GM12878 (cell line): ENCODE measurements at regions not wholly inside any gene's neighbourhood (a gene's known extent, or its start where the extent isn't known, plus 50 kb on each side); places are given as distances from the start of the nearest gene placed in this dataset.

Experiments
- ATAC-seq: fragments of 200-7000 bp; cut with Tn5 transposase; 3 replicates; pipeline ENCODE4 v1.9.1; 2020; ENCODE audit warnings: mild to moderate bottlenecking, moderate library complexity
- BruUV-seq: library from RNA; stranded (reverse); fragments of 400-500 nt; replicated peaks from 2 replicates; lab custom pipeline; 2021; lab: Mats Ljungman, UMichigan
- CTCF ChIA-PET: fragments of 300-600 bp; sonication (Branson Sonifier 250); formaldehyde crosslinking; extraction: SDS; loops from one replicate; lab custom pipeline; 2021; ENCODE audit warnings: inconsistent platforms; lab: Yijun Ruan, JAX
- POLR2A ChIA-PET: fragments of 350-600 bp; formaldehyde crosslinking; extraction: SDS; loops from one replicate; lab custom pipeline; 2021; ENCODE audit warnings: inconsistent platforms; lab: Charles Lee
- RAD21 ChIA-PET: fragments of 300-600 bp; sonication (Branson Sonifier 250); formaldehyde crosslinking; loops from one replicate; lab custom pipeline; 2023; ENCODE audit warnings: antibody characterized with exemption; ENCODE audit not compliant: unreplicated experiment; lab: Charles Lee
- SMC1A ChIA-PET: fragments of 300-600 bp; sonication (Branson Sonifier 250); formaldehyde crosslinking; loops from one replicate; lab custom pipeline; 2023; ENCODE audit not compliant: unreplicated experiment, uncharacterized antibody; lab: Charles Lee
- DNase-seq: peaks from one replicate; pipeline ENCODE4 v3.0.0-alpha.2; 2011; ENCODE audit warnings: low read depth, low spot score
- FAIRE-seq: peaks from 3 replicates; lab custom pipeline; 2011; peaks lifted over from hg19 to GRCh38; lab: Jason Lieb, UNC
- H2AFZ ChIP-seq: 2 replicates; pipeline ENCODE4 v1.6.0; 2011; ENCODE audit warnings: low read depth, low read length, control low read depth; ENCODE audit not compliant: control insufficient read depth
- H3K27ac ChIP-seq: 2 replicates; pipeline ENCODE4 v1.5.1; 2011; ENCODE audit warnings: control low read depth; ENCODE audit not compliant: control insufficient read depth, insufficient read depth
- H3K27me3 ChIP-seq, 2 experiments: replicated peaks in 1 of 2; 2 replicates each; pipeline versions ENCODE4 v1.6.0 to v1.6.1; 2011; ENCODE audit warnings: low read length in 1 of 2; ENCODE audit not compliant: control insufficient read depth in 2 of 2, insufficient read depth in 2 of 2
- H3K36me3 ChIP-seq, 2 experiments: 2 replicates each; pipeline ENCODE4 v1.5.1; 2011; ENCODE audit warnings: low read length in 1 of 2; ENCODE audit not compliant: control insufficient read depth in 2 of 2, insufficient read depth in 2 of 2
- H3K4me1 ChIP-seq: 2 replicates; pipeline ENCODE4 v1.6.1; 2011; ENCODE audit warnings: mild to moderate bottlenecking, low read length, moderate library complexity, mixed read lengths; ENCODE audit not compliant: control insufficient read depth, insufficient read depth
- H3K4me2 ChIP-seq: 2 replicates; pipeline ENCODE4 v1.6.0; 2011; ENCODE audit warnings: control low read depth; ENCODE audit not compliant: control insufficient read depth, insufficient read depth
- H3K4me3 ChIP-seq: fragments of 200-600 bp; sonication (generic); 2 replicates; pipeline ENCODE4 v1.5.1; 2016
- H3K79me2 ChIP-seq: 2 replicates; pipeline ENCODE4 v1.6.0; 2011; ENCODE audit warnings: low read length; ENCODE audit not compliant: control insufficient read depth, insufficient read depth
- H3K9ac ChIP-seq: 2 replicates; pipeline ENCODE4 v1.8.0; 2011; ENCODE audit warnings: low read length, control low read depth, mixed read lengths; ENCODE audit not compliant: control insufficient read depth, insufficient read depth
- H3K9me3 ChIP-seq: replicated peaks from 3 replicates; pipeline ENCODE4 v1.5.1; 2011; ENCODE audit warnings: mild to moderate bottlenecking, low read length; ENCODE audit not compliant: control insufficient read depth, insufficient read depth
- H4K20me1 ChIP-seq: 2 replicates; pipeline ENCODE4 v1.6.0; 2011; ENCODE audit not compliant: control insufficient read depth, insufficient read depth
- CHD1 ChIP-seq: IDR thresholded peaks from 2 replicates; pipeline ENCODE4 v1.6.1; 2012; ENCODE audit warnings: low read depth, low read length, improper control_type of control experiment
- CHD2 ChIP-seq: IDR thresholded peaks from 2 replicates; pipeline ENCODE4 v1.6.1; 2011; ENCODE audit warnings: low read depth, low read length, improper control_type of control experiment, borderline replicate concordance
- EP300 ChIP-seq, 2 experiments: fragments of 150-350 bp in 1 of 2; IDR thresholded peaks; 2 replicates each; pipeline ENCODE4 v1.6.1; 2011 to 2012; ENCODE audit warnings: low read depth in 2 of 2, low read length in 2 of 2, borderline replicate concordance in 1 of 2, improper control_type of control experiment in 1 of 2, inconsistent platforms in 1 of 2; ENCODE audit not compliant: control insufficient read depth in 1 of 2
- EZH2 ChIP-seq: IDR thresholded peaks from 2 replicates; pipeline ENCODE4 v1.6.1; 2012; ENCODE audit warnings: low read depth, mild to moderate bottlenecking, control low read depth, inconsistent platforms, low read length, borderline replicate concordance; ENCODE audit not compliant: control insufficient read depth
- KAT2A ChIP-seq: conservative IDR thresholded peaks from 2 replicates; pipeline ENCODE4 v1.6.1; 2011; ENCODE audit warnings: low read depth, low read length; ENCODE audit not compliant: control insufficient read depth
- MTA2 ChIP-seq: fragments of 450-650 bp; IDR thresholded peaks from 2 replicates; pipeline ENCODE4 v1.6.1; 2016; ENCODE audit warnings: low read depth, mild to moderate bottlenecking, moderate library complexity
- MXI1 ChIP-seq: fragments of 150-350 bp; IDR thresholded peaks from 2 replicates; pipeline ENCODE4 v1.6.1; 2011; ENCODE audit warnings: low read depth, mild to moderate bottlenecking, inconsistent platforms, low read length, improper control_type of control experiment
- NBN ChIP-seq: fragments of 450-650 bp; IDR thresholded peaks from 2 replicates; pipeline ENCODE4 v1.6.1; 2016
- RFX5 ChIP-seq: IDR thresholded peaks from 2 replicates; pipeline ENCODE4 v1.6.1; 2011; ENCODE audit warnings: low read depth, low read length, improper control_type of control experiment
- SMAD5 ChIP-seq: IDR thresholded peaks from 2 replicates; pipeline ENCODE4 v1.6.1; 2016; ENCODE audit warnings: antibody characterized with exemption, low read depth
- SRF ChIP-seq, 2 experiments: IDR thresholded peaks; 2 replicates each; pipeline ENCODE4 v1.6.1; 2011; ENCODE audit warnings: low read depth in 2 of 2, low read length in 2 of 2, mild to moderate bottlenecking in 1 of 2, moderate library complexity in 1 of 2
- TCF12 ChIP-seq: IDR thresholded peaks from 2 replicates; pipeline ENCODE4 v1.6.1; 2011; ENCODE audit warnings: low read depth, mild to moderate bottlenecking, low read length
- TCF3 ChIP-seq: IDR thresholded peaks from 2 replicates; pipeline ENCODE4 v1.6.1; 2012; ENCODE audit warnings: low read depth, mild to moderate bottlenecking, low read length, borderline replicate concordance; ENCODE audit not compliant: insufficient read depth
- WGBS: methylation state at CpG from one replicate; pipeline ENCODE4 v1.1.6; 2016; ENCODE audit warnings: low lambda C conversion rate; ENCODE audit not compliant: insufficient replicate concordance, insufficient coverage; ENCODE audit errors: missing lambda C conversion rate; 5-methylcytosine and 5-hydroxymethylcytosine counted together
- in situ Hi-C: fragments of 300-500 bp; cut with MboI; formaldehyde crosslinking; loops from 9 replicates; pipeline ENCODE4 v1.14.3; 2018; ENCODE audit warnings: mixed read lengths
- intact Hi-C: fragments of 100-400 bp; cut with micrococcal nuclease; formaldehyde crosslinking; loops from one replicate; pipeline ENCODE4 v1.14.2; 2022; ENCODE audit not compliant: unreplicated experiment
- TF ChIP-seq, protein P1 (sequence below): IDR thresholded peaks from 2 replicates; pipeline ENCODE4 v1.6.1; 2011; ENCODE audit warnings: low read depth, low read length, improper control_type of control experiment, borderline replicate concordance

DNA sequence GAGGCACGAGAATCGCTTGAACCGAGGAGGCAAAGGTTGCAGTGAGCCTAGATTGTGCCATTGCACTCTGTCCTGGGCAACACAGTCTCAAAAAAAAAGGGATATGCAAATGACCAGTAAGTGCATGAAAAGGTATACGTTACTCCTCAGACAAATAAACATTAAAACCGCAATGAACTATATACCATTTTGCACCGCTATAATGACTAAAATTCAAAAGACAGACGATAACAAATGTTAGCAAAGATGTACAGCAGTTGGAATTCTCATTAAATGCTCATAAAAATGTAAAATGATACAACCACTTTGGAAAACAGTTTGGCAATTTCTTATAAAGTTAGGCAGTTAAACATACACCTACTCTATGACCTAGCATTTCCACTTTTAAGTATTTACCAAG is 67.4 kb upstream of the MSH6 start:
- Histone ChIP-seq H3K27ac (no peak overlapping the region), H3K36me3 (no peaks in the 10 kb centered on the region), H3K4me1 (peaks cover 25% of the 10 kb centered on the region), H3K27me3 (no peaks in the 10 kb centered on the region), H2AFZ (no peak overlapping the region; the same call in 1 of the 2 replicates), H3K4me3 (no peak overlapping the region), H3K4me2 (no peak overlapping the region), H3K9me3 (no peaks in the 10 kb centered on the region; the same call in 2 of the 3 replicates), H3K9ac (no peak overlapping the region), H3K79me2 (no peaks in the 10 kb centered on the region), H4K20me1 (no peaks in the 10 kb centered on the region)
- WGBS = 89% methylated on average over 7 of the region's 7 CpGs
- TF ChIP-seq MTA2 (no peak), CHD2 (no peak), EP300 (IDR thresholded peaks at IDR 0.05; ENCODE audit: borderline replicate concordance in 1 of 2, control insufficient read depth in 1 of 2, low read depth in 2 of 2, low read length in 2 of 2) (no peak), SMAD5 (no peak), CHD1 (no peak), SRF (IDR thresholded peaks at IDR 0.05; ENCODE audit: low read depth in 2 of 2, low read length in 2 of 2) (no peak), RFX5 (no peak), MXI1 (no peak), TCF3 (no peak), TCF12 (no peak), KAT2A (no peak), NBN (no peak), EZH2 (no peak)
- TF ChIP-seq, protein P1, sequence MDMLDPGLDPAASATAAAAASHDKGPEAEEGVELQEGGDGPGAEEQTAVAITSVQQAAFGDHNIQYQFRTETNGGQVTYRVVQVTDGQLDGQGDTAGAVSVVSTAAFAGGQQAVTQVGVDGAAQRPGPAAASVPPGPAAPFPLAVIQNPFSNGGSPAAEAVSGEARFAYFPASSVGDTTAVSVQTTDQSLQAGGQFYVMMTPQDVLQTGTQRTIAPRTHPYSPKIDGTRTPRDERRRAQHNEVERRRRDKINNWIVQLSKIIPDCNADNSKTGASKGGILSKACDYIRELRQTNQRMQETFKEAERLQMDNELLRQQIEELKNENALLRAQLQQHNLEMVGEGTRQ = no peak
- ChIA-PET RAD21 (interaction anchor here (1.4 kb wide), 1 partner anchor 52 kb away, joined by 5 read pairs; no protein-coding TSS in a partner anchor), SMC1A (interaction anchor here (1.3 to 1.6 kb wide), 2 partner anchors 11 to 52 kb away, joined by 4 read pairs; no protein-coding TSS in a partner anchor), CTCF (interaction anchor here (1.0 kb wide), 1 partner anchor 28 kb away, joined by 3 read pairs; no protein-coding TSS in a partner anchor), POLR2A (no interaction called here)
- in situ Hi-C loops = no loop called here
- FAIRE-seq (no peak), ATAC-seq (no peak), DNase-seq (no peak)
- intact Hi-C loops = no loop called here
- BruUV-seq = no TSS peak
